GM18502 (cell line): ENCODE measurements at regions not wholly inside any gene's neighbourhood (a gene's known extent, or its start where the extent isn't known, plus 50 kb on each side); places are given as distances from the start of the nearest gene placed in this dataset.
A peak's percentile ranks its signal among the peaks of the same experiment; 100 is the strongest.

Source experiments
- ATAC-seq: cut with Tn5 transposase; IDR thresholded peaks from one replicate; pipeline ENCODE4 v1.9.1; 2021; ENCODE audit warnings: mild to moderate bottlenecking; ENCODE audit not compliant: unreplicated experiment, poor library complexity

- ATAC-seq, result no peak
Observed at GRCh38 chr3:153311541-153311940, 149.5 kb downstream of the RAP2B start.

GRCh38 chr3:153313302-153313965 lies 151.4 kb downstream of the RAP2B start:
- ATAC-seq, result no peak

- no peak for ATAC-seq
Observed at GRCh38 chr3:153314038-153314437, 152.0 kb downstream of the RAP2B start.

- no peak for ATAC-seq
Observed at GRCh38 chr3:153315781-153316180, 153.8 kb downstream of the RAP2B start.

GRCh38 chr3:153319705-153320554 lies 157.9 kb downstream of the RAP2B start:
- ATAC-seq, result no peak

GRCh38 chr3:153320585-153321128 lies 158.6 kb downstream of the RAP2B start:
- ATAC-seq, result no peak

- no peak for ATAC-seq
Observed at GRCh38 chr3:153328690-153329089, 166.7 kb downstream of the RAP2B start.

GRCh38 chr3:153330901-153331300 lies 168.9 kb downstream of the RAP2B start:
- ATAC-seq, result no peak

GRCh38 chr3:153331676-153332075 lies 169.7 kb downstream of the RAP2B start:
- ATAC-seq, result no peak

GRCh38 chr3:153334558-153334957 lies 172.5 kb downstream of the RAP2B start:
- ATAC-seq, result no peak

GRCh38 chr3:153337369-153337768 lies 175.3 kb downstream of the RAP2B start:
- no peak for ATAC-seq

GRCh38 chr3:153338487-153338886 lies 176.5 kb downstream of the RAP2B start:
- no peak for ATAC-seq

GRCh38 chr3:153339065-153339464 lies 177.0 kb downstream of the RAP2B start:
- no peak for ATAC-seq

GRCh38 chr3:153343988-153344782 lies 182.2 kb downstream of the RAP2B start:
- ATAC-seq, result no peak

GRCh38 chr3:153348457-153349107 lies 186.6 kb downstream of the RAP2B start:
- peak; percentile 18 for ATAC-seq

GRCh38 chr3:153349108-153349499 lies 187.1 kb downstream of the RAP2B start:
- ATAC-seq, result peak; percentile 90

GRCh38 chr3:153350420-153350819 lies 188.4 kb downstream of the RAP2B start:
- no peak for ATAC-seq

- ATAC-seq, result no peak
Observed at GRCh38 chr3:153354641-153355040, 192.6 kb downstream of the RAP2B start.

GRCh38 chr3:153355559-153355958 lies 193.5 kb downstream of the RAP2B start:
- no peak for ATAC-seq

GRCh38 chr3:153356908-153357307 lies 194.9 kb downstream of the RAP2B start:
- ATAC-seq, result no peak
